HFFc6 (cell line): ENCODE measurements at regions not wholly inside any gene's neighbourhood (a gene's known extent, or its start where the extent isn't known, plus 50 kb on each side); places are given as distances from the start of the nearest gene placed in this dataset.

ENCODE experiments used
- DNase-seq: peaks from one replicate; pipeline ENCODE4 v3.0.0-alpha.2; 2018
- H3K27ac Mint-ChIP-seq: 2 replicates; pipeline ENCODE4 v1.8.0; 2020; ENCODE audit warnings: mild to moderate bottlenecking, mixed read lengths
- H3K27me3 Mint-ChIP-seq: 2 replicates; pipeline ENCODE4 v1.8.0; 2021; ENCODE audit warnings: mild to moderate bottlenecking, moderate library complexity, mixed read lengths; ENCODE audit not compliant: insufficient read depth
- H3K36me3 Mint-ChIP-seq: 2 replicates; pipeline ENCODE4 v1.8.0; 2021; ENCODE audit warnings: low read depth, mixed read lengths
- H3K4me1 Mint-ChIP-seq: 2 replicates; pipeline ENCODE4 v1.8.0; 2020; ENCODE audit warnings: low read depth, mixed read lengths
- H3K4me3 Mint-ChIP-seq: 2 replicates; pipeline ENCODE4 v1.8.0; 2020; ENCODE audit warnings: mild to moderate bottlenecking, moderate library complexity, mixed read lengths
- H3K9me3 Mint-ChIP-seq: 2 replicates; pipeline ENCODE4 v1.8.0; 2020; ENCODE audit warnings: mild to moderate bottlenecking, mixed read lengths
- CTCF ChIP-seq: fragments of 200-600 bp; sonication (generic); IDR thresholded peaks from 2 replicates; pipeline ENCODE4 v1.5.0; 2021; ENCODE audit warnings: antibody characterized with exemption, mild to moderate bottlenecking

DNA sequence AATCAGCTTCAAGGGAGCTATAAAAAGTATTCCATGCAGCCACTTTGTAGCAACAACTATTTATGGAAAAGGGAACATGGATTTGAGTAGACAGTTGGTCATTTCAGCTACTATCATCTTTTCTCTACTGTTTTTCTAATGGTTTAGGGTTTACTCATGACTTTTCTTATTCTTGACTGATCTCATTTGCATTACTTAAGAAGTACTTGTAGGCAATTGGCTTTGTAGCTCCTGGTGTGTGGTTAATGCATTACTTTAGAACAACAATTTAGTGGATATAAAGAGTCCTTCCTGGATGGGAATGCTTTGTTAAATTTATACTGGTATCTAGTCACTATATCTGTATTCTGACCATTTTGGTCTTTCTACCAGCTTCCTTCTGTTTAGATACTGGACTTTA, 59.8 kb upstream of the NTRK2 start:
- Mint-ChIP-seq H3K27me3 (no peaks in the 10 kb centered on the region), H3K36me3 (no peaks in the 10 kb centered on the region; the same call in 1 of the 2 replicates), H3K27ac (no peak overlapping the region), H3K4me1 (no peaks in the 10 kb centered on the region), H3K9me3 (peaks cover 27% of the 10 kb centered on the region), H3K4me3 (no peak overlapping the region)
- no peak for DNase-seq
- TF ChIP-seq CTCF, result no peak

GRCh38 chr9:84613431-84613830, 56.1 kb upstream of the NTRK2 start:
- Mint-ChIP-seq H3K9me3 (peaks cover 15% of the 10 kb centered on the region; the same call in 1 of the 2 replicates), H3K27me3 (no peaks in the 10 kb centered on the region; the same call in 1 of the 2 replicates), H3K4me1 (no peaks in the 10 kb centered on the region), H3K4me3 (no peak overlapping the region), H3K36me3 (no peaks in the 10 kb centered on the region), H3K27ac (no peak overlapping the region)
- TF ChIP-seq CTCF, result no peak
- DNase-seq, result no peak

DNA sequence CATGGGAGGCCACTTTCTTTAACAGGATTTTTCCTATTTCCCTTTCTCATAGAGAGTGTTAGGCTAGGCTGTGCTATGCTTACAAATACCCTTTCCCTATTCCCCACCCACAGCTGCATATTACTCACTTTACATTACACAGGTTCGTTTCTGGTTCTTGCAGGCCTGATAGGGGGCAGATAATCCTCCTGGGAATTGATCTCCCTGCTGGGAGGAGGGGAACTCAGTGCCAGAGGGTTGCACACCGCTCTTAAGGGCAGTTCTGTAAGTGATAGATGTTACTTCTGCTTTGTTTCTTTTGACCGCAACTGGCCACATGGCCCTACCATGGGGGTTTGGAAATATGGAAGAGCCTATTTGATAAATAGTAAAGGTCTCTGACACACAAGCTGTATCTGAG, 54.0 kb upstream of the NTRK2 start:
- TF ChIP-seq CTCF, result no peak
- Mint-ChIP-seq H3K4me1 (no peaks in the 10 kb centered on the region), H3K4me3 (no peak overlapping the region), H3K36me3 (no peaks in the 10 kb centered on the region), H3K27ac (no peak overlapping the region), H3K9me3 (peaks cover 15% of the 10 kb centered on the region; the same call in 1 of the 2 replicates), H3K27me3 (no peaks in the 10 kb centered on the region; the same call in 1 of the 2 replicates)
- DNase-seq, result no peak

GRCh38 chr9:84617411-84618029, 52.0 kb upstream of the NTRK2 start:
- no peak for TF ChIP-seq CTCF
- no peak for DNase-seq
- Mint-ChIP-seq H3K4me3 (no peak overlapping the region), H3K4me1 (no peaks in the 10 kb centered on the region), H3K27me3 (no peaks in the 10 kb centered on the region; the same call in 1 of the 2 replicates), H3K27ac (no peak overlapping the region), H3K9me3 (peaks cover 28% of the 10 kb centered on the region), H3K36me3 (no peaks in the 10 kb centered on the region)
